A673 (cell line): ENCODE measurements at regions not wholly inside any gene's neighbourhood (a gene's known extent, or its start where the extent isn't known, plus 50 kb on each side); places are given as distances from the start of the nearest gene placed in this dataset.

Experiments
- BruUV-seq: library from RNA; stranded (reverse); fragments of 400-500 nt; replicated peaks from 2 replicates; lab custom pipeline; 2021; lab: Mats Ljungman, UMichigan
- CTCF ChIA-PET: fragments of 300-600 bp; sonication (Branson Sonifier 250); formaldehyde crosslinking; loops from one replicate; lab custom pipeline; 2022; ENCODE audit warnings: antibody characterized with exemption; lab: Charles Lee
- POLR2A ChIA-PET: fragments of 300-600 bp; sonication (Branson Sonifier 250); formaldehyde crosslinking; loops from one replicate; lab custom pipeline; 2022; ENCODE audit warnings: antibody characterized with exemption; ENCODE audit not compliant: low non-redundant PET; lab: Charles Lee
- DNase-seq: peaks from one replicate; pipeline ENCODE4 v3.0.0-alpha.2; 2015; ENCODE audit warnings: low spot score
- H3K27ac ChIP-seq: fragments of 200-600 bp; sonication (generic); 2 replicates; pipeline ENCODE4 v1.5.1; 2016; ENCODE audit warnings: mixed run types, low read depth, mild to moderate bottlenecking, mixed read lengths, antibody characterized with exemption, low read length; ENCODE audit not compliant: poor library complexity, severe bottlenecking
- H3K27me3 ChIP-seq: fragments of 200-600 bp; sonication (generic); replicated peaks from 2 replicates; pipeline ENCODE4 v1.6.1; 2017; ENCODE audit warnings: mixed run types, low read depth, mild to moderate bottlenecking, mixed read lengths, antibody characterized with exemption, low read length; ENCODE audit not compliant: insufficient read depth, poor library complexity
- H3K36me3 ChIP-seq: fragments of 200-600 bp; sonication (generic); 2 replicates; pipeline ENCODE4 v1.6.1; 2016; ENCODE audit warnings: mixed run types, mild to moderate bottlenecking, mixed read lengths, antibody characterized with exemption, low read length; ENCODE audit not compliant: insufficient read depth, poor library complexity, severe bottlenecking
- H3K4me1 ChIP-seq: fragments of 200-600 bp; sonication (generic); 2 replicates; pipeline ENCODE4 v1.6.1; 2017; ENCODE audit warnings: mixed run types, mild to moderate bottlenecking, mixed read lengths, antibody characterized with exemption, low read length; ENCODE audit not compliant: insufficient read depth, poor library complexity, severe bottlenecking
- H3K4me3 ChIP-seq: fragments of 200-600 bp; sonication (generic); 2 replicates; pipeline ENCODE4 v1.5.1; 2016; ENCODE audit warnings: low read depth, mixed run types, mild to moderate bottlenecking, mixed read lengths, low read length; ENCODE audit not compliant: poor library complexity, severe bottlenecking
- H3K9me3 ChIP-seq: fragments of 200-600 bp; sonication (generic); 2 replicates; pipeline ENCODE4 v1.6.1; 2016; ENCODE audit warnings: mixed run types, low read depth, mild to moderate bottlenecking, mixed read lengths, antibody characterized with exemption, low read length; ENCODE audit not compliant: poor library complexity, severe bottlenecking
- CTCF ChIP-seq: fragments of 300-800, 200-600 bp; sonication (generic); conservative IDR thresholded peaks from 2 replicates; pipeline ENCODE4 v1.5.1; 2017; ENCODE audit warnings: low read depth, mild to moderate bottlenecking, antibody characterized with exemption, low read length, moderate library complexity, mixed read lengths
- EZH2 ChIP-seq: fragments of 200-600 bp; sonication (generic); IDR thresholded peaks from 2 replicates; pipeline ENCODE4 v1.6.1; 2017; ENCODE audit warnings: borderline replicate concordance, low read depth, mild to moderate bottlenecking, mixed read lengths, antibody characterized with exemption, low read length; ENCODE audit not compliant: poor library complexity, severe bottlenecking
- intact Hi-C: fragments of 100-400 bp; cut with micrococcal nuclease; formaldehyde crosslinking; loops from one replicate; pipeline ENCODE4 v1.10.0; 2022; ENCODE audit not compliant: unreplicated experiment

- TF ChIP-seq EZH2: no peak
- TF ChIP-seq CTCF: no peak
- H3K27me3 ChIP-seq: no peaks in the 10 kb centered on the region
- no peak overlapping the region for H3K4me3 ChIP-seq
- no TSS peak for BruUV-seq
- H3K4me1 ChIP-seq: no peaks in the 10 kb centered on the region
- H3K36me3 ChIP-seq: no peaks in the 10 kb centered on the region
- CTCF ChIA-PET: no interaction called here
- no peak for DNase-seq
- intact Hi-C loops: no loop called here
- H3K9me3 ChIP-seq: no peaks in the 10 kb centered on the region
- H3K27ac ChIP-seq: no peak overlapping the region
- POLR2A ChIA-PET: no interaction called here
Measured at GRCh38 chr6:147707524-147707923, 199.0 kb downstream of the SAMD5 start.

GRCh38 chr6:147708170-147708569 lies 199.7 kb downstream of the SAMD5 start:
- Histone ChIP-seq H3K4me3 (no peak overlapping the region), H3K27me3 (no peaks in the 10 kb centered on the region), H3K4me1 (no peaks in the 10 kb centered on the region), H3K36me3 (no peaks in the 10 kb centered on the region), H3K9me3 (no peaks in the 10 kb centered on the region), H3K27ac (no peak overlapping the region)
- ChIA-PET POLR2A (no interaction called here), CTCF (no interaction called here)
- TF ChIP-seq CTCF: no peak
- TF ChIP-seq EZH2: no peak
- intact Hi-C loops: no loop called here
- no TSS peak for BruUV-seq
- no peak for DNase-seq

- POLR2A ChIA-PET: no interaction called here
- Histone ChIP-seq H3K9me3 (no peaks in the 10 kb centered on the region), H3K27me3 (no peaks in the 10 kb centered on the region), H3K4me3 (no peak overlapping the region), H3K27ac (no peak overlapping the region), H3K36me3 (no peaks in the 10 kb centered on the region), H3K4me1 (no peaks in the 10 kb centered on the region)
- CTCF ChIA-PET: no interaction called here
- no peak for TF ChIP-seq EZH2
- TF ChIP-seq CTCF: no peak
- no TSS peak for BruUV-seq
- no peak for DNase-seq
- intact Hi-C loops: no loop called here
Measured at GRCh38 chr6:147709396-147710272, 201.1 kb downstream of the SAMD5 start.
